NCI-H510A (cell line): ENCODE measurements at regions not wholly inside any gene's neighbourhood (a gene's known extent, or its start where the extent isn't known, plus 50 kb on each side); places are given as distances from the start of the nearest gene placed in this dataset.

Experiments
- DNase-seq: peaks from one replicate; lab custom pipeline; 2025; lab: John Stamatoyannopoulos, UW

GRCh38 chr20:50392138-50392866 is 117.9 kb upstream of the PTPN1 start:
- no peak for DNase-seq

GRCh38 chr20:50393242-50393641 is 116.9 kb upstream of the PTPN1 start:
- no peak for DNase-seq

GRCh38 chr20:50393990-50394561 is 116.1 kb upstream of the PTPN1 start:
- DNase-seq, result no peak

- DNase-seq, result no peak
These were observed 115.6 kb upstream of the PTPN1 start for GRCh38 chr20:50394569-50394968.

GRCh38 chr20:50395251-50395729 is 114.9 kb upstream of the PTPN1 start:
- no peak for DNase-seq

- DNase-seq, result no peak
These were observed 114.2 kb upstream of the PTPN1 start for GRCh38 chr20:50395914-50396488.

- DNase-seq, result no peak
These were observed 113.6 kb upstream of the PTPN1 start for GRCh38 chr20:50396623-50397022.

- no peak for DNase-seq
These were observed 113.1 kb upstream of the PTPN1 start for GRCh38 chr20:50397058-50397457.

GRCh38 chr20:50398064-50398463 is 112.1 kb upstream of the PTPN1 start:
- DNase-seq, result no peak

GRCh38 chr20:50398471-50398820 is 111.7 kb upstream of the PTPN1 start:
- DNase-seq, result no peak

GRCh38 chr20:50398821-50399554 is 111.2 kb upstream of the PTPN1 start:
- no peak for DNase-seq

GRCh38 chr20:50399555-50399916 is 110.6 kb upstream of the PTPN1 start:
- no peak for DNase-seq

GRCh38 chr20:50399917-50400704 is 110.1 kb upstream of the PTPN1 start:
- no peak for DNase-seq

GRCh38 chr20:50400705-50401586 is 109.2 kb upstream of the PTPN1 start:
- DNase-seq, result no peak

GRCh38 chr20:50401587-50402418 is 108.4 kb upstream of the PTPN1 start:
- no peak for DNase-seq

GRCh38 chr20:50403565-50404418 is 106.4 kb upstream of the PTPN1 start:
- DNase-seq, result no peak

GRCh38 chr20:50404419-50405234 is 105.6 kb upstream of the PTPN1 start:
- no peak for DNase-seq

- no peak for DNase-seq
These were observed 104.8 kb upstream of the PTPN1 start for GRCh38 chr20:50405235-50405914.
